ENCODE measurements at regions not wholly inside any gene's neighbourhood (a gene's known extent, or its start where the extent isn't known, plus 50 kb on each side); places are given as distances from the start of the nearest gene placed in this dataset.

GRCh38 chr4:148934926-148935578 lies 492.8 kb upstream of the NR3C2 start:
- DNase-seq (ENCODE audit: low read depth), result no peak
- no peak overlapping the region for H3K4me3 ChIP-seq (ENCODE audit: low read length)
- TF ChIP-seq CTCF (conservative IDR thresholded peaks at IDR 0.05; ENCODE audit: low read depth, low read length), result no peak

- peak; percentile 58 for DNase-seq (ENCODE audit: low read depth)
- H3K4me3 ChIP-seq (ENCODE audit: low read length), result no peak overlapping the region
- no peak for TF ChIP-seq CTCF (conservative IDR thresholded peaks at IDR 0.05; ENCODE audit: low read depth, low read length)
Observed at GRCh38 chr4:148926276-148927260, 484.4 kb upstream of the NR3C2 start.

- H3K4me3 ChIP-seq (ENCODE audit: low read length), result no peak overlapping the region
- no peak for TF ChIP-seq CTCF (conservative IDR thresholded peaks at IDR 0.05; ENCODE audit: low read depth, low read length)
- DNase-seq (ENCODE audit: low read depth), result no peak
Observed at GRCh38 chr4:148923881-148924280, 481.7 kb upstream of the NR3C2 start.

- H3K4me3 ChIP-seq (ENCODE audit: low read length), result no peak overlapping the region
- TF ChIP-seq CTCF (conservative IDR thresholded peaks at IDR 0.05; ENCODE audit: low read depth, low read length), result no peak
- DNase-seq (ENCODE audit: low read depth), result no peak
Observed at GRCh38 chr4:148922497-148922896, 480.3 kb upstream of the NR3C2 start.

- DNase-seq (ENCODE audit: low read depth), result no peak
- TF ChIP-seq CTCF (conservative IDR thresholded peaks at IDR 0.05; ENCODE audit: low read depth, low read length), result no peak
- H3K4me3 ChIP-seq (ENCODE audit: low read length), result no peak overlapping the region
Observed at GRCh38 chr4:148914734-148915133, 472.5 kb upstream of the NR3C2 start.

GRCh38 chr4:148914301-148914700 lies 472.1 kb upstream of the NR3C2 start:
- no peak overlapping the region for H3K4me3 ChIP-seq (ENCODE audit: low read length)
- no peak for TF ChIP-seq CTCF (conservative IDR thresholded peaks at IDR 0.05; ENCODE audit: low read depth, low read length)
- DNase-seq (ENCODE audit: low read depth), result no peak
